IMR-90 (cell line): ENCODE measurements at regions not wholly inside any gene's neighbourhood (a gene's known extent, or its start where the extent isn't known, plus 50 kb on each side); places are given as distances from the start of the nearest gene placed in this dataset.

ENCODE experiments used
- ATAC-seq: fragments of 200-7000 bp; cut with Tn5 transposase; 2 replicates; pipeline ENCODE4 v1.9.1; 2020; ENCODE audit warnings: low read depth, mild to moderate bottlenecking, moderate library complexity
- BruUV-seq: library from RNA; stranded (reverse); fragments of 400-500 nt; replicated peaks from 2 replicates; lab custom pipeline; 2021; lab: Mats Ljungman, UMichigan
- CTCF ChIA-PET: fragments of 300-600 bp; formaldehyde crosslinking; extraction: SDS; loops from one replicate; lab custom pipeline; 2021; ENCODE audit warnings: antibody characterized with exemption; lab: Yijun Ruan, JAX
- POLR2A ChIA-PET: fragments of 300-600 bp; sonication (Branson Sonifier 250); formaldehyde crosslinking; loops from one replicate; lab custom pipeline; 2022; ENCODE audit warnings: antibody characterized with exemption; ENCODE audit not compliant: unreplicated experiment; lab: Charles Lee
- DNase-seq: peaks from one replicate; pipeline ENCODE4 v3.0.0; 2013
- H2AFZ ChIP-seq: replicated peaks from 2 replicates; pipeline ENCODE3; 2013; ENCODE audit warnings: low read length, mild to moderate bottlenecking; ENCODE audit not compliant: poor library complexity
- H2AK5ac ChIP-seq: 2 replicates; pipeline ENCODE4 v1.6.1; 2013; ENCODE audit warnings: low read depth, low read length, inconsistent platforms
- H2AK9ac ChIP-seq: replicated peaks from 2 replicates; pipeline ENCODE3; 2013; ENCODE audit warnings: mild to moderate bottlenecking, low read depth, low read length, moderate library complexity; ENCODE audit not compliant: poor library complexity
- H2BK120ac ChIP-seq: 2 replicates; pipeline ENCODE4 v1.6.1; 2013; ENCODE audit warnings: low read depth, low read length, inconsistent platforms
- H2BK15ac ChIP-seq: 3 replicates; pipeline ENCODE4 v1.6.1; 2013; ENCODE audit warnings: low read depth, low read length, inconsistent platforms
- H2BK20ac ChIP-seq: 2 replicates; pipeline ENCODE4 v1.6.1; 2013; ENCODE audit warnings: low read depth, mild to moderate bottlenecking, inconsistent platforms, low read length, moderate library complexity
- H2BK5ac ChIP-seq: 2 replicates; pipeline ENCODE4 v1.6.1; 2013; ENCODE audit warnings: mild to moderate bottlenecking, low read depth, low read length, inconsistent platforms; ENCODE audit not compliant: poor library complexity, severe bottlenecking
- H3K14ac ChIP-seq: replicated peaks from 2 replicates; pipeline ENCODE4 v1.6.1; 2013; ENCODE audit warnings: low read depth, low read length, inconsistent platforms
- H3K18ac ChIP-seq: 2 replicates; pipeline ENCODE4 v1.6.1; 2013; ENCODE audit warnings: low read depth, low read length, control low read depth
- H3K23ac ChIP-seq: 2 replicates; pipeline ENCODE4 v1.6.1; 2013; ENCODE audit warnings: low read depth, low read length, inconsistent platforms
- H3K27ac ChIP-seq: 2 replicates; pipeline ENCODE4 v1.5.1; 2013; ENCODE audit warnings: mild to moderate bottlenecking, control low read depth, low read length; ENCODE audit not compliant: insufficient read depth
- H3K27me3 ChIP-seq: 2 replicates; pipeline ENCODE4 v1.6.1; 2013; ENCODE audit warnings: low read length; ENCODE audit not compliant: control insufficient read depth, insufficient read depth
- H3K36me3 ChIP-seq: 2 replicates; pipeline ENCODE4 v1.6.1; 2013; ENCODE audit warnings: low read length, mixed read lengths; ENCODE audit not compliant: control insufficient read depth, insufficient read depth
- H3K4ac ChIP-seq: 2 replicates; pipeline ENCODE4 v1.6.1; 2013; ENCODE audit warnings: low read depth, low read length, inconsistent platforms
- H3K4me1 ChIP-seq: 2 replicates; pipeline ENCODE4 v1.6.1; 2013; ENCODE audit warnings: low read length, mixed read lengths; ENCODE audit not compliant: control insufficient read depth, insufficient read depth
- H3K4me2 ChIP-seq: 2 replicates; pipeline ENCODE4 v1.6.1; 2013; ENCODE audit warnings: low read depth, mild to moderate bottlenecking, control low read depth, low read length, moderate library complexity
- H3K4me3 ChIP-seq: 2 replicates; pipeline ENCODE4 v1.5.1; 2013; ENCODE audit warnings: low read depth, mild to moderate bottlenecking, control low read depth, low read length, moderate library complexity; ENCODE audit not compliant: insufficient read depth
- H3K56ac ChIP-seq: 2 replicates; pipeline ENCODE4 v1.6.1; 2013; ENCODE audit warnings: low read length, inconsistent platforms; ENCODE audit not compliant: insufficient read depth; ENCODE audit errors: extremely low read depth
- H3K79me1 ChIP-seq, 2 experiments: 2 replicates each; pipeline ENCODE4 v1.6.1; 2013; ENCODE audit warnings: low read length in 2 of 2, inconsistent platforms in 1 of 2, low read depth in 1 of 2
- H3K9ac ChIP-seq: 2 replicates; pipeline ENCODE4 v1.6.1; 2013; ENCODE audit warnings: low read depth, low read length, control low read depth
- H3K9me1 ChIP-seq: 2 replicates; pipeline ENCODE4 v1.6.1; 2013; ENCODE audit warnings: low read length, inconsistent platforms; ENCODE audit not compliant: insufficient read depth
- H3K9me3 ChIP-seq: 2 replicates; pipeline ENCODE4 v1.6.1; 2013; ENCODE audit warnings: low read length; ENCODE audit not compliant: control insufficient read depth, insufficient read depth
- H4K20me1 ChIP-seq: 2 replicates; pipeline ENCODE4 v1.6.1; 2013; ENCODE audit warnings: low read length, inconsistent platforms; ENCODE audit not compliant: insufficient read depth
- H4K5ac ChIP-seq: 2 replicates; pipeline ENCODE4 v1.6.1; 2013; ENCODE audit warnings: mild to moderate bottlenecking, low read depth, low read length, control low read depth
- H4K8ac ChIP-seq, 2 experiments: 2 replicates each; pipeline ENCODE4 v1.6.1; 2013; ENCODE audit warnings: low read depth in 2 of 2, low read length in 2 of 2, control low read depth in 1 of 2, inconsistent platforms in 1 of 2
- H4K91ac ChIP-seq: 2 replicates; pipeline ENCODE4 v1.6.1; 2013; ENCODE audit warnings: low read depth, low read length, inconsistent platforms; ENCODE audit not compliant: insufficient read depth
- BHLHE40 ChIP-seq: fragments of 150-350 bp; IDR thresholded peaks from 2 replicates; pipeline ENCODE4 v1.6.1; 2016; ENCODE audit warnings: mild to moderate bottlenecking, low read depth, low read length
- CEBPB ChIP-seq: IDR thresholded peaks from 2 replicates; pipeline ENCODE4 v1.6.1; 2012; ENCODE audit warnings: low read depth, low read length, improper control_type of control experiment
- ELK1 ChIP-seq: fragments of 150-350 bp; IDR thresholded peaks from 2 replicates; pipeline ENCODE4 v1.6.1; 2016; ENCODE audit warnings: low read depth, mild to moderate bottlenecking, low read length, moderate library complexity, borderline replicate concordance
- FOS ChIP-seq: fragments of 150-350 bp; IDR thresholded peaks from 2 replicates; pipeline ENCODE4 v1.6.1; 2016; ENCODE audit warnings: low read depth, low read length
- MAZ ChIP-seq: IDR thresholded peaks from 2 replicates; pipeline ENCODE4 v1.6.1; 2012; ENCODE audit warnings: low read depth, mild to moderate bottlenecking, low read length, improper control_type of control experiment, moderate library complexity, borderline replicate concordance
- MXI1 ChIP-seq: IDR thresholded peaks from 2 replicates; pipeline ENCODE4 v1.6.1; 2012; ENCODE audit warnings: low read depth, mild to moderate bottlenecking, low read length, moderate library complexity, borderline replicate concordance
- NFE2L2 ChIP-seq: fragments of 150-350 bp; IDR thresholded peaks from 2 replicates; pipeline ENCODE4 v1.6.1; 2016; ENCODE audit warnings: low read depth, mild to moderate bottlenecking, low read length
- POLR2A ChIP-seq: IDR thresholded peaks from 2 replicates; pipeline ENCODE4 v1.6.1; 2012; ENCODE audit warnings: mild to moderate bottlenecking, low read depth, low read length
- RAD21 ChIP-seq: IDR thresholded peaks from 2 replicates; pipeline ENCODE4 v1.6.1; 2012; ENCODE audit warnings: low read length, improper control_type of control experiment
- RCOR1 ChIP-seq: IDR thresholded peaks from 2 replicates; pipeline ENCODE4 v1.6.1; 2012; ENCODE audit warnings: mild to moderate bottlenecking, low read length, improper control_type of control experiment; ENCODE audit not compliant: insufficient replicate concordance
- RFX5 ChIP-seq: IDR thresholded peaks from 2 replicates; pipeline ENCODE4 v1.8.0; 2012; ENCODE audit warnings: low read depth, mild to moderate bottlenecking, low read length, moderate library complexity
- WGBS, 2 experiments: methylation state at CpG; one replicate each; pipeline versions ENCODE4 v1.1.5 to v1.1.7; 2013; ENCODE audit warnings: missing lambda C conversion rate in 2 of 2; ENCODE audit not compliant: insufficient read length in 1 of 2; ENCODE audit errors: extremely low coverage in 2 of 2; 5-methylcytosine and 5-hydroxymethylcytosine counted together
- dilution Hi-C: fragments of 300-500 bp; cut with HindIII; formaldehyde crosslinking; loops from one replicate; pipeline ENCODE4 v1.14.3; 2018; ENCODE audit warnings: low sequenced_read_pairs; ENCODE audit not compliant: unreplicated experiment
- in situ Hi-C: fragments of 300-500 bp; cut with MboI; formaldehyde crosslinking; loops from 3 replicates; pipeline ENCODE4 v1.14.3; 2019; ENCODE audit warnings: low sequenced_read_pairs, inconsistent platforms, mixed read lengths
- intact Hi-C: fragments of 100-400 bp; cut with micrococcal nuclease; formaldehyde crosslinking; loops from 2 replicates; pipeline ENCODE4 v1.10.0; 2022
- TF ChIP-seq, protein P1 (sequence below): conservative IDR thresholded peaks from 2 replicates; pipeline ENCODE4 v1.5.1; 2012; ENCODE audit warnings: mild to moderate bottlenecking, low read depth, low read length, improper control_type of control experiment

- Histone ChIP-seq H2BK15ac (no peak overlapping the region), H3K36me3 (no peaks in the 10 kb centered on the region), H3K4me3 (no peak overlapping the region), H2BK120ac (no peak overlapping the region), H2AFZ (no peak overlapping the region), H3K79me1 (no peaks in the 10 kb centered on the region), H3K18ac (no peak overlapping the region), H3K56ac (no peak overlapping the region), H3K4ac (no peak overlapping the region), H3K9me1 (no peaks in the 10 kb centered on the region), H3K27ac (no peak overlapping the region), H2AK5ac (no peak overlapping the region), H3K27me3 (no peaks in the 10 kb centered on the region), H2BK20ac (no peak overlapping the region), H4K8ac (no peak overlapping the region), H3K9ac (no peak overlapping the region), H2AK9ac (no peak overlapping the region), H3K23ac (no peak overlapping the region), H3K14ac (no peak overlapping the region), H2BK5ac (no peak overlapping the region), H4K5ac (no peak overlapping the region), H4K91ac (no peak overlapping the region), H4K20me1 (no peaks in the 10 kb centered on the region), H3K9me3 (peaks cover 41% of the 10 kb centered on the region), H3K4me1 (no peaks in the 10 kb centered on the region), H3K4me2 (no peak overlapping the region)
- CTCF ChIA-PET: no interaction called here
- in situ Hi-C loops (no loop called here), intact Hi-C loops (no loop called here), dilution Hi-C loops (no loop called here)
- DNase-seq (no peak), ATAC-seq (no peak)
- POLR2A ChIA-PET: no interaction called here
- no peak for TF ChIP-seq MAZ
- TF ChIP-seq RAD21: no peak
- no peak for TF ChIP-seq POLR2A
- TF ChIP-seq FOS: no peak
- TF ChIP-seq, protein P1, sequence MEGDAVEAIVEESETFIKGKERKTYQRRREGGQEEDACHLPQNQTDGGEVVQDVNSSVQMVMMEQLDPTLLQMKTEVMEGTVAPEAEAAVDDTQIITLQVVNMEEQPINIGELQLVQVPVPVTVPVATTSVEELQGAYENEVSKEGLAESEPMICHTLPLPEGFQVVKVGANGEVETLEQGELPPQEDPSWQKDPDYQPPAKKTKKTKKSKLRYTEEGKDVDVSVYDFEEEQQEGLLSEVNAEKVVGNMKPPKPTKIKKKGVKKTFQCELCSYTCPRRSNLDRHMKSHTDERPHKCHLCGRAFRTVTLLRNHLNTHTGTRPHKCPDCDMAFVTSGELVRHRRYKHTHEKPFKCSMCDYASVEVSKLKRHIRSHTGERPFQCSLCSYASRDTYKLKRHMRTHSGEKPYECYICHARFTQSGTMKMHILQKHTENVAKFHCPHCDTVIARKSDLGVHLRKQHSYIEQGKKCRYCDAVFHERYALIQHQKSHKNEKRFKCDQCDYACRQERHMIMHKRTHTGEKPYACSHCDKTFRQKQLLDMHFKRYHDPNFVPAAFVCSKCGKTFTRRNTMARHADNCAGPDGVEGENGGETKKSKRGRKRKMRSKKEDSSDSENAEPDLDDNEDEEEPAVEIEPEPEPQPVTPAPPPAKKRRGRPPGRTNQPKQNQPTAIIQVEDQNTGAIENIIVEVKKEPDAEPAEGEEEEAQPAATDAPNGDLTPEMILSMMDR: no peak
- no peak for TF ChIP-seq RFX5
- no peak for TF ChIP-seq CEBPB
- no peak for TF ChIP-seq RCOR1
- TF ChIP-seq MXI1: no peak
- TF ChIP-seq BHLHE40: no peak
- TF ChIP-seq ELK1: no peak
- no peak for TF ChIP-seq NFE2L2
- 58% methylated on average over 2 of the region's 4 CpGs; no CpG with 5 or more reads in 1 of the 2 experiments for WGBS, 2 experiments
- no TSS peak for BruUV-seq
Observed at GRCh38 chr19:57063070-57063469, 56.7 kb upstream of the USP29 start.
